OCI-LY7 (cell line): ENCODE measurements at regions not wholly inside any gene's neighbourhood (a gene's known extent, or its start where the extent isn't known, plus 50 kb on each side); places are given as distances from the start of the nearest gene placed in this dataset.

Experiments used
- EZH2phosphoT487 ChIP-seq: fragments of 200-600 bp; sonication (generic); IDR thresholded peaks from 2 replicates; pipeline ENCODE4 v1.6.1; 2018; ENCODE audit warnings: low read depth, borderline replicate concordance, mild to moderate bottlenecking, mixed run types, antibody characterized with exemption, low read length, moderate library complexity, mixed read lengths
- TF ChIP-seq, protein P1 (sequence below): fragments of 200-600 bp; sonication (generic); conservative IDR thresholded peaks from 2 replicates; pipeline ENCODE4 v1.5.1; 2014; ENCODE audit warnings: mild to moderate bottlenecking, antibody characterized with exemption, low read length, moderate library complexity, mixed read lengths

DNA sequence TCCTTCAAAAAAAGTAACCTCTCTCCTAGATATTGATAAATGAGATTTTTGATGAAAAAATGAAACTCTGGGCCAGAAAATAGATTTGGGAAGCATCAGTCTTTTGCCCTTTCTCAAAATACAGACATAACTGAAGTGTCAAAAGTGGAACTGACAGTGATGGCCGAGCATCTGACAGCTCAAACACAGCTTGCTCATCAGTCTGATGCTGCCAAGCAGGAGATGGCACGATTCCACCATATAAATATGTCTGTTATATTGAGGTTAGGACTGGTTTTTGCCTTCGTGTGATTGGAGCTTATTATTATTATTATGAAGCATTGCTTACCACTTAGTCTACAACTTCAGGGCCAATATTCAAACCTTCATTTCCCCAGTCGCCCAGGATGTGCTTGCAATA is 152.6 kb upstream of the EPHA3 start:
- TF ChIP-seq, protein P1, sequence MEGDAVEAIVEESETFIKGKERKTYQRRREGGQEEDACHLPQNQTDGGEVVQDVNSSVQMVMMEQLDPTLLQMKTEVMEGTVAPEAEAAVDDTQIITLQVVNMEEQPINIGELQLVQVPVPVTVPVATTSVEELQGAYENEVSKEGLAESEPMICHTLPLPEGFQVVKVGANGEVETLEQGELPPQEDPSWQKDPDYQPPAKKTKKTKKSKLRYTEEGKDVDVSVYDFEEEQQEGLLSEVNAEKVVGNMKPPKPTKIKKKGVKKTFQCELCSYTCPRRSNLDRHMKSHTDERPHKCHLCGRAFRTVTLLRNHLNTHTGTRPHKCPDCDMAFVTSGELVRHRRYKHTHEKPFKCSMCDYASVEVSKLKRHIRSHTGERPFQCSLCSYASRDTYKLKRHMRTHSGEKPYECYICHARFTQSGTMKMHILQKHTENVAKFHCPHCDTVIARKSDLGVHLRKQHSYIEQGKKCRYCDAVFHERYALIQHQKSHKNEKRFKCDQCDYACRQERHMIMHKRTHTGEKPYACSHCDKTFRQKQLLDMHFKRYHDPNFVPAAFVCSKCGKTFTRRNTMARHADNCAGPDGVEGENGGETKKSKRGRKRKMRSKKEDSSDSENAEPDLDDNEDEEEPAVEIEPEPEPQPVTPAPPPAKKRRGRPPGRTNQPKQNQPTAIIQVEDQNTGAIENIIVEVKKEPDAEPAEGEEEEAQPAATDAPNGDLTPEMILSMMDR, result no peak
- no peak for TF ChIP-seq EZH2phosphoT487
